ENCODE measurements at regions not wholly inside any gene's neighbourhood (a gene's known extent, or its start where the extent isn't known, plus 50 kb on each side); places are given as distances from the start of the nearest gene placed in this dataset.

DNA sequence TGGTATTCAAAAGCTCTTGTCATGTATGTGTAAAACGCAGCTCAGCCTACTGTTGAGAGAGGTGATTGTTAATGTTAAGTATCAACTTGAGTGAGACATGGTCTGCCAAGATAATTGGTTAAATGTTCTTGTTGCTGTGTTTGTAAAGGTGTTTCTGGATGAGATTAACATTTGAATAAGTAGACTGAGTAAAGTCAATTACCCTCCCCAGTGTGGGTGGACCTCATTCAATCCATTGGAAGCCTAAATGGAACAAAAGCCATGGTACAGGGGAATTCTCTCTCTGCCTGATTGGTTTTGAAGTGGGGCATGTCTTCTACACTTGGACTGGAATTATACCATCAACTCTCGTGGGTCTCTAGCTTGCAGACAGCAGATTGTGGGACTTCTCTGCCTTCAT lies 63.8 kb upstream of the RERGL start:
- TF ChIP-seq, protein P1, sequence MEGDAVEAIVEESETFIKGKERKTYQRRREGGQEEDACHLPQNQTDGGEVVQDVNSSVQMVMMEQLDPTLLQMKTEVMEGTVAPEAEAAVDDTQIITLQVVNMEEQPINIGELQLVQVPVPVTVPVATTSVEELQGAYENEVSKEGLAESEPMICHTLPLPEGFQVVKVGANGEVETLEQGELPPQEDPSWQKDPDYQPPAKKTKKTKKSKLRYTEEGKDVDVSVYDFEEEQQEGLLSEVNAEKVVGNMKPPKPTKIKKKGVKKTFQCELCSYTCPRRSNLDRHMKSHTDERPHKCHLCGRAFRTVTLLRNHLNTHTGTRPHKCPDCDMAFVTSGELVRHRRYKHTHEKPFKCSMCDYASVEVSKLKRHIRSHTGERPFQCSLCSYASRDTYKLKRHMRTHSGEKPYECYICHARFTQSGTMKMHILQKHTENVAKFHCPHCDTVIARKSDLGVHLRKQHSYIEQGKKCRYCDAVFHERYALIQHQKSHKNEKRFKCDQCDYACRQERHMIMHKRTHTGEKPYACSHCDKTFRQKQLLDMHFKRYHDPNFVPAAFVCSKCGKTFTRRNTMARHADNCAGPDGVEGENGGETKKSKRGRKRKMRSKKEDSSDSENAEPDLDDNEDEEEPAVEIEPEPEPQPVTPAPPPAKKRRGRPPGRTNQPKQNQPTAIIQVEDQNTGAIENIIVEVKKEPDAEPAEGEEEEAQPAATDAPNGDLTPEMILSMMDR (IDR thresholded peaks at IDR 0.05) = no peak
- H3K36me3 ChIP-seq = no peaks in the 10 kb centered on the region
- no peaks in the 10 kb centered on the region for H3K4me1 ChIP-seq
- H3K27ac ChIP-seq = no peak overlapping the region
- H3K9me3 ChIP-seq = no peaks in the 10 kb centered on the region
- no peak overlapping the region for H3K4me3 ChIP-seq
- no peak for DNase-seq
- H3K27me3 ChIP-seq = no peaks in the 10 kb centered on the region
- H3K9ac ChIP-seq (ENCODE audit: low read depth in 2 of 2, low read length in 2 of 2) = no peak overlapping the region
- intact Hi-C loops (cut with DNase I) = no loop called here

DNA sequence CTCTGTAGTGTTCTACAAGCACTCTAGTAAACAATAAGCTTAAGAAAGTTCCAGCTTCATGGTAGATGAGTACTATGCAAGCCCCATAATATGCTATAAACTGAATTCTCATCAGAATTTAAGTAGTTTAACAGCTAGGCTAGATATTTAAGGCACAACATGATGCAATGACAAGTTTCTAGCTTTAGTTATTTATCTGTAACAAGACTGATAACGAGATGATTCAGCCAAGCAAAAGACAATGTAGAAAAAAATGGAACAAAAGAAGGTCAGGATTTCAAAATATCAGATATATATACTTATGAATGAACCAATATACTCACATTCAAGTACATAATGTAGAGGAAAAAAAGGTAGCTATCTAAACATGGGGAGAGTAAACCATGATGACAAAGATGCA lies 61.0 kb upstream of the RERGL start:
- no peaks in the 10 kb centered on the region for H3K36me3 ChIP-seq
- no peaks in the 10 kb centered on the region for H3K9me3 ChIP-seq
- TF ChIP-seq, protein P1 (IDR thresholded peaks at IDR 0.05) = no peak
- H3K27me3 ChIP-seq = no peaks in the 10 kb centered on the region
- H3K27ac ChIP-seq = no peak overlapping the region
- intact Hi-C loops (cut with DNase I) = no loop called here
- no peak for DNase-seq
- no peak overlapping the region for H3K4me3 ChIP-seq
- no peaks in the 10 kb centered on the region for H3K4me1 ChIP-seq
- H3K9ac ChIP-seq (ENCODE audit: low read depth in 2 of 2, low read length in 2 of 2) = no peak overlapping the region

DNA sequence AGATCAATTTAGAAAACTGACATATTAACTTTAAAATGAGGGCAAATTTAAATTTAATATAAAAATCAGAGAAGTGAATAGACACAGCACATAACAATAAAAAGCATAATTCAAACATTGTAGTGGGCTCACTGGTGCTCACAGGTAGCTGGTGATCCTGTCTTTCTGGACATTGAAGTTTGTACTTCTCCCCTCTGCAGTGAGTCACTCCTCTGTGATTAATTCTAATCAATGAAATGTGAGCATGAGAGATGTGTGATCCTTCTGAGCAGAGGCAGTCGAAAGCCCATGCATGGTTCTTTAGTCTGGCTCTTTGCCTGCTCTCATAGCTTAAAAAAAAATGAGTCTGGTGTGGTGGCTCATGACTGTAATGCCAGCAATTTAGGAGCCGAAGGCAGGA lies 59.0 kb upstream of the RERGL start:
- Histone ChIP-seq H3K4me3 (no peak overlapping the region), H3K9ac (ENCODE audit: low read depth in 2 of 2, low read length in 2 of 2) (no peak overlapping the region), H3K4me1 (no peaks in the 10 kb centered on the region), H3K27ac (no peak overlapping the region), H3K27me3 (no peaks in the 10 kb centered on the region), H3K36me3 (no peaks in the 10 kb centered on the region), H3K9me3 (no peaks in the 10 kb centered on the region)
- TF ChIP-seq, protein P1 (IDR thresholded peaks at IDR 0.05) = no peak
- intact Hi-C loops (cut with DNase I) = no loop called here
- no peak for DNase-seq

DNA sequence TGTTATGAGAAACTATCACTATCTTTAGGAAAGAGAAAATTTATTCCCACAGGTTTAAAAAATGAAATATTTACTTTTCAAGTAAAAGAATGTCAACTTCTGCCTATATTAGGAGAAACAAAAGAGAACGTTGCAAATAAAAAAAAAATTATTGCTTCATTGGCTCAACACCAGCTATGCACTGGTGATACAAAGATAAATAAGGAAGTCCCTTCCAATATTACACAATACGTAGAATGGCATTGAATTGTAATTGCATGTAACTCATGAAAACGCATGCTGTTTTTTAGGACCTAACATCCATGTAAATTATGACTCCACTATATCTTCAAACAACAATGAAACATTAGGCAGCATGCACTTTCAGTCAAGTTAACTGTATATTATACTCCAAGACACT lies 56.4 kb upstream of the RERGL start:
- H3K27ac ChIP-seq = no peak overlapping the region
- TF ChIP-seq, protein P1 (IDR thresholded peaks at IDR 0.05) = no peak
- no peaks in the 10 kb centered on the region for H3K27me3 ChIP-seq
- intact Hi-C loops (cut with DNase I) = no loop called here
- no peak for DNase-seq
- H3K9me3 ChIP-seq = no peaks in the 10 kb centered on the region
- no peak overlapping the region for H3K9ac ChIP-seq (ENCODE audit: low read depth in 2 of 2, low read length in 2 of 2)
- H3K4me1 ChIP-seq = no peaks in the 10 kb centered on the region
- no peak overlapping the region for H3K4me3 ChIP-seq
- H3K36me3 ChIP-seq = no peaks in the 10 kb centered on the region

DNA sequence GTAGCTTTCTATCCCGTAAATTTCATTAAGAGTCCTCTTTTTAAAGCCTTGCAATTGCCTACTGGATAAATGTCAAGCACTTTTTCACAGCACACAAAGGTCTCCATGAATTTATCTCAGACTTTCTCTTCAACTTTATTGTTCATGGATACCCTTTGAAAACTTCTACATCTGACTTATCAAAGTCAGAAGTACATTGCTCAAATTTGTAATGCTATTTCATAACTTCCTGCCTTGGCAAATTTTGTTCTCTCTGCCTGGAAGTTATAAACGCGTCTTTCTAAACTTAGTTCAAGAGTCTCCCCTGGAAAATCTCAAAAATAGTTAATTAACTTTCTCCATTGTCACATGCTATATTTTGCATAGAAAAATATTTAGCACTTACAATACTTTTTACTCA lies 55.9 kb upstream of the RERGL start:
- Histone ChIP-seq H3K9ac (ENCODE audit: low read depth in 2 of 2, low read length in 2 of 2) (no peak overlapping the region), H3K4me3 (no peak overlapping the region), H3K36me3 (no peaks in the 10 kb centered on the region), H3K9me3 (no peaks in the 10 kb centered on the region), H3K27ac (no peak overlapping the region), H3K4me1 (no peaks in the 10 kb centered on the region), H3K27me3 (no peaks in the 10 kb centered on the region)
- no peak for DNase-seq
- TF ChIP-seq, protein P1 (IDR thresholded peaks at IDR 0.05) = no peak
- intact Hi-C loops (cut with DNase I) = no loop called here
